Heart right ventricle (tissue), 16 donors: ENCODE measurements at regions not wholly inside any gene's neighbourhood (a gene's known extent, or its start where the extent isn't known, plus 50 kb on each side); places are given as distances from the start of the nearest gene placed in this dataset.
A peak's percentile ranks its signal among the peaks of the same experiment; 100 is the strongest.

Source experiments
- ATAC-seq, 8 donors: fragments of 200-7000 bp; cut with Tn5 transposase; one replicate each; pipeline ENCODE4 v1.9.1; 2020; ENCODE audit warnings: mild to moderate bottlenecking in 8 of 8, moderate library complexity in 8 of 8, moderate number of reproducible peaks in 1 of 8
- DNase-seq, 2 donors: peaks; one replicate each; pipeline ENCODE4 v3.0.0-alpha.2; 2020
- H3K27ac ChIP-seq, 10 donors: fragments of 200-600 bp; sonication (generic) in 2 of 10; one replicate each; pipeline versions ENCODE4 v1.5.0 to v1.8.0; 2020 to 2022; ENCODE audit warnings: mild to moderate bottlenecking in 3 of 10
- H3K27me3 ChIP-seq, 7 donors: fragments of 200-600 bp; one replicate each; pipeline ENCODE4 v1.8.0; 2021 to 2022; ENCODE audit warnings: mild to moderate bottlenecking in 2 of 7
- H3K36me3 ChIP-seq, 9 donors: fragments of 200-600 bp; sonication (generic) in 1 of 9; one replicate each; pipeline versions ENCODE4 v1.5.0 to v1.8.0; 2020 to 2022; ENCODE audit warnings: mild to moderate bottlenecking in 2 of 9
- H3K4me1 ChIP-seq, 9 donors: fragments of 200-600 bp; sonication (generic) in 1 of 9; one replicate each; pipeline versions ENCODE4 v1.5.0 to v1.8.0; 2020 to 2022; ENCODE audit warnings: mild to moderate bottlenecking in 4 of 9
- H3K4me3 ChIP-seq, 10 donors: fragments of 200-600 bp; sonication (generic) in 2 of 10; one replicate each; pipeline versions ENCODE4 v1.5.0 to v1.8.0; 2020 to 2022; ENCODE audit warnings: mild to moderate bottlenecking in 7 of 10, moderate library complexity in 2 of 10
- H3K9me3 ChIP-seq, 11 donors: fragments of 200-600 bp in 10 of 11; sonication (generic) in 2 of 11; one replicate each; pipeline versions ENCODE4 v1.5.0 to v1.8.0; 2013 to 2022; ENCODE audit warnings: mild to moderate bottlenecking in 2 of 11, control low read depth in 1 of 11, moderate library complexity in 1 of 11
- CTCF ChIP-seq, 9 donors: fragments of 200-600 bp; sonication (generic) in 2 of 9; IDR thresholded peaks; one replicate each; pipeline versions ENCODE4 v1.5.0 to v1.8.0; 2021 to 2022; ENCODE audit warnings: antibody characterized with exemption in 9 of 9, mild to moderate bottlenecking in 5 of 9, moderate library complexity in 1 of 9
- WGBS, 2 donors: extraction: QIAGEN DNeasy Blood & Tissue Kit; methylation state at CpG; one replicate each; pipeline ENCODE4 v1.1.7; 2013; ENCODE audit warnings: inconsistent platforms in 1 of 2; 5-methylcytosine and 5-hydroxymethylcytosine counted together
- intact Hi-C, 10 donors: fragments of 100-400 bp; cut with DNase I; formaldehyde crosslinking; loops; one replicate each; pipeline versions ENCODE4 v1.11.1 to v1.14.2; 2022
- donor health status: Arrhythmogenic right ventricular cardiomyopathy.
- donor health status: ischemic (EF 13 %, LVEDD 7.1; RV severe dilation, severe dysfunction).
- donor health status: healthy with polysubstance abuse.
- donor health status: DM: no; HTN: yes; CAD: no.
- donor health status: DM: no; HTN: no; CAD: no.
- donor health status: ischemic (EF 25% LVEDD 6.9; RV normal size, moderate dysfunction).
- donor health status: ischemic (EF 25% LVEDD 5.7; RV mildly dilated, moderate dysfunction).
- donor health status: healthy.
- donor health status: DM: yes; HTN: yes; CAD: no.
- donor health status: Ischemic cardiomyopathy.
- donor health status: ischemic (EF 35%, LVEDD 5.7; RV mildly dilated, moderate dysfunction).
- donor health status: nonischemic (EF 11% LVEDD 7.7; RV severe dilation, severe dysfunction).
- donor health status: DM: yes; HTN: yes; CAD: no.
- donor health status: PGD.
- donor health status: ischemic (EF 29% LVEDD 5.4; RV normal size, mild dysfunction).
- donor health status: nonischemic (EF 23%, LVEDD 6.1; RV moderate dilation, normal function).

- 88 to 90% methylated on average over 2 of the region's 2 CpGs for WGBS, 2 donors
- no peaks in the 10 kb centered on the region for H3K4me1 ChIP-seq
- TF ChIP-seq CTCF (IDR thresholded peaks at IDR 0.05), result no peak
- intact Hi-C loops, result no loop called here
- ATAC-seq, result no peak
- H3K27ac ChIP-seq, result no peak overlapping the region
- no peak for DNase-seq
- H3K9me3 ChIP-seq, result no peaks in the 10 kb centered on the region
- H3K4me3 ChIP-seq, result no peak overlapping the region
- no peaks in the 10 kb centered on the region for H3K36me3 ChIP-seq
- no peaks in the 10 kb centered on the region for H3K27me3 ChIP-seq
Observed at GRCh38 chr18:71433373-71433772, 1110.8 kb downstream of the CBLN2 start.

GRCh38 chr18:71431689-71432088 lies 1112.5 kb downstream of the CBLN2 start:
- H3K4me3 ChIP-seq, result no peak overlapping the region
- intact Hi-C loops, result no loop called here
- no peaks in the 10 kb centered on the region for H3K4me1 ChIP-seq
- H3K36me3 ChIP-seq, result no peaks in the 10 kb centered on the region
- no peak overlapping the region for H3K27ac ChIP-seq
- DNase-seq, result no peak
- no peak for ATAC-seq
- H3K27me3 ChIP-seq, result no peaks in the 10 kb centered on the region
- TF ChIP-seq CTCF (IDR thresholded peaks at IDR 0.05), result no peak
- H3K9me3 ChIP-seq, result no peaks in the 10 kb centered on the region

- 65 to 70% methylated on average over 5 of the region's 5 CpGs for WGBS, 2 donors
- ATAC-seq, result no peak
Observed at GRCh38 chr18:71431171-71431570, 1113.0 kb downstream of the CBLN2 start.

GRCh38 chr18:71426441-71426840 lies 1117.7 kb downstream of the CBLN2 start:
- H3K27ac ChIP-seq, result no peak overlapping the region
- no peaks in the 10 kb centered on the region for H3K27me3 ChIP-seq
- H3K4me1 ChIP-seq, result no peaks in the 10 kb centered on the region
- no peak for ATAC-seq
- intact Hi-C loops, result no loop called here
- TF ChIP-seq CTCF (IDR thresholded peaks at IDR 0.05), result peak in 1 of 9 donors; percentile 5
- peaks cover 0 to 12% (median 0%) of the 10 kb centered on the region in 11 donors for H3K9me3 ChIP-seq
- no peak overlapping the region for H3K4me3 ChIP-seq
- no peaks in the 10 kb centered on the region for H3K36me3 ChIP-seq
- no peak for DNase-seq

More at GRCh38 chr18:71431171-71431570, 1113.0 kb downstream of the CBLN2 start:
- intact Hi-C loops, result no loop called here
- H3K36me3 ChIP-seq, result no peaks in the 10 kb centered on the region
- H3K27me3 ChIP-seq, result no peaks in the 10 kb centered on the region
- no peak overlapping the region for H3K4me3 ChIP-seq
- DNase-seq, result no peak
- H3K4me1 ChIP-seq, result no peaks in the 10 kb centered on the region
- no peak for TF ChIP-seq CTCF (IDR thresholded peaks at IDR 0.05)
- H3K9me3 ChIP-seq, result no peaks in the 10 kb centered on the region
- no peak overlapping the region for H3K27ac ChIP-seq
